Small intestine (tissue), 7 donors: ENCODE measurements at regions not wholly inside any gene's neighbourhood (a gene's known extent, or its start where the extent isn't known, plus 50 kb on each side); places are given as distances from the start of the nearest gene placed in this dataset.
"Not testable (repeated sequence)": the region's sequence is repeated elsewhere in the genome, so short reads cannot be mapped to it uniquely, and the experiment has no call there.

Experiments
- DNase-seq, 2 donors: peaks; one replicate each; pipeline versions ENCODE4 v3.0.0 to v3.0.0-alpha.2; 2013
- FAIRE-seq: peaks from 2 replicates; lab custom pipeline; 2012; peaks lifted over from hg19 to GRCh38; lab: Jason Lieb, UNC
- H3K27ac ChIP-seq, 3 donors: one replicate each; pipeline ENCODE4 v1.5.1; 2013; ENCODE audit warnings: low read length in 2 of 3, mild to moderate bottlenecking in 2 of 3, control low read depth in 1 of 3, inconsistent platforms in 1 of 3, low read depth in 1 of 3, moderate library complexity in 1 of 3
- H3K27me3 ChIP-seq, 3 donors: one replicate each; pipeline ENCODE4 v1.6.1; 2013; ENCODE audit warnings: low read length in 3 of 3, inconsistent platforms in 1 of 3; ENCODE audit not compliant: control insufficient read depth in 3 of 3, insufficient read depth in 3 of 3
- H3K36me3 ChIP-seq, 3 donors: one replicate each; pipeline ENCODE4 v1.6.1; 2013; ENCODE audit warnings: low read length in 3 of 3, inconsistent platforms in 1 of 3, low read depth in 1 of 3, mild to moderate bottlenecking in 1 of 3, moderate library complexity in 1 of 3; ENCODE audit not compliant: control insufficient read depth in 3 of 3, insufficient read depth in 2 of 3
- H3K4me1 ChIP-seq, 3 donors: one replicate each; pipeline ENCODE4 v1.6.1; 2013; ENCODE audit warnings: low read length in 2 of 3, inconsistent platforms in 1 of 3, low read depth in 1 of 3, mild to moderate bottlenecking in 1 of 3, moderate library complexity in 1 of 3; ENCODE audit not compliant: control insufficient read depth in 3 of 3, insufficient read depth in 2 of 3
- H3K4me3 ChIP-seq, 3 donors: one replicate each; pipeline ENCODE4 v1.5.1; 2013; ENCODE audit warnings: low read length in 3 of 3, control low read depth in 1 of 3, inconsistent platforms in 1 of 3, low read depth in 1 of 3, mild to moderate bottlenecking in 1 of 3, moderate library complexity in 1 of 3
- H3K9me3 ChIP-seq, 2 donors: one replicate each; pipeline ENCODE4 v1.6.1; 2013; ENCODE audit warnings: low read depth in 1 of 2, low read length in 1 of 2; ENCODE audit not compliant: control insufficient read depth in 2 of 2, insufficient read depth in 1 of 2
- WGBS, 3 donors: extraction: QIAGEN DNeasy Blood & Tissue Kit; methylation state at CpG; one replicate each; pipeline ENCODE4 v1.1.7; 2013; 5-methylcytosine and 5-hydroxymethylcytosine counted together
- donor health status: healthy with polysubstance abuse.
- donor health status: control.
- donor health status: control.
- donor health status: Bipolar disorder and iron deficiency.
- donor health status: healthy.

- Histone ChIP-seq H3K27me3 (peaks cover 0 to 21% (median 8%) of the 10 kb centered on the region in 3 donors), H3K36me3 (no peaks in the 10 kb centered on the region), H3K27ac (no peak overlapping the region), H3K4me3 (no peak overlapping the region), H3K9me3 (no peaks in the 10 kb centered on the region), H3K4me1 (no peaks in the 10 kb centered on the region)
- FAIRE-seq: no peak
- 66 to 72% (median 70%) methylated on average over 4 of the region's 4 CpGs for WGBS, 3 donors
- DNase-seq: no peak
Observed at GRCh38 chr15:83364501-83364900, 80.0 kb upstream of the BNC1 start.

DNA sequence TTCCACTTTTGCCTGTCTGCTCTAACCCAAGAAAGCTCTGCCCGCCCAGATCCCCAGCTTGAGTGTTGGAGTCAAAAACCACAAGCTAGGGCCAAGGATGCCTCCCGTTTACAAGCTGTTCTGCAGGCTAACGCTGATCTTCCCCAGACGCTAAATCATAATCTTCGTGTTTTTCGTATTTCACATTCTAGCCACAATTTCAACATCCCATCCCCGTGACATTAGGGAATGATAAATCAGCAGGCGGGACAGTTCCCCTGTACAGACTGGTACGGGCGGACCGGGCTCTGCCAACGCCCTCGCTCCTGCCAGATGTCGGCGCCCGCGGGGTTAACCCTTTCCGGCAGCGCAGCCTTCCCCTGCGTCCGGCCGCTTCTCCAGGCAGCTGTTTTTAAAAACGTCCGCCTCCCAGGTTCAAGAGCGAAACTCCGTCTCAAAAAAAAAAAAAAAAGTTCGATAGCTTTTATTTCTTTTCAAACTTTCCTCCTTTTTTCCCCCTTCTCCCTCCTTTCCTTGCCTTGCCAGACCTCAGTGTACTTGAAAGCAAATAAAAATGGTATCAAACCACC is 81.0 kb upstream of the BNC1 start:
- Histone ChIP-seq H3K27ac (no peak overlapping the region), H3K36me3 (no peaks in the 10 kb centered on the region), H3K4me3 (peak overlapping the region in 1 of 3 donors; percentile 24), H3K9me3 (no peaks in the 10 kb centered on the region), H3K27me3 (peaks cover 0 to 21% (median 8%) of the 10 kb centered on the region in 3 donors), H3K4me1 (no peaks in the 10 kb centered on the region)
- WGBS, 3 donors: 2 to 4% (median 2%) methylated on average over 27 of the region's 27 CpGs
- FAIRE-seq (no peak), DNase-seq (peak in 1 of 2 donors; percentile 4)

- no peaks in the 10 kb centered on the region for H3K9me3 ChIP-seq
- DNase-seq: no peak
- no peaks in the 10 kb centered on the region for H3K36me3 ChIP-seq
- peaks cover 0 to 20% (median 16%) of the 10 kb centered on the region in 3 donors for H3K27me3 ChIP-seq
- H3K4me1 ChIP-seq: no peaks in the 10 kb centered on the region
- no peak overlapping the region for H3K4me3 ChIP-seq
- no peak overlapping the region for H3K27ac ChIP-seq
- 16 to 30% (median 16%) methylated on average over 9 of the region's 9 CpGs for WGBS, 3 donors
- FAIRE-seq: no peak
Observed at GRCh38 chr15:83372434-83372891, 74.7 kb upstream of the SH3GL3 start.

DNA sequence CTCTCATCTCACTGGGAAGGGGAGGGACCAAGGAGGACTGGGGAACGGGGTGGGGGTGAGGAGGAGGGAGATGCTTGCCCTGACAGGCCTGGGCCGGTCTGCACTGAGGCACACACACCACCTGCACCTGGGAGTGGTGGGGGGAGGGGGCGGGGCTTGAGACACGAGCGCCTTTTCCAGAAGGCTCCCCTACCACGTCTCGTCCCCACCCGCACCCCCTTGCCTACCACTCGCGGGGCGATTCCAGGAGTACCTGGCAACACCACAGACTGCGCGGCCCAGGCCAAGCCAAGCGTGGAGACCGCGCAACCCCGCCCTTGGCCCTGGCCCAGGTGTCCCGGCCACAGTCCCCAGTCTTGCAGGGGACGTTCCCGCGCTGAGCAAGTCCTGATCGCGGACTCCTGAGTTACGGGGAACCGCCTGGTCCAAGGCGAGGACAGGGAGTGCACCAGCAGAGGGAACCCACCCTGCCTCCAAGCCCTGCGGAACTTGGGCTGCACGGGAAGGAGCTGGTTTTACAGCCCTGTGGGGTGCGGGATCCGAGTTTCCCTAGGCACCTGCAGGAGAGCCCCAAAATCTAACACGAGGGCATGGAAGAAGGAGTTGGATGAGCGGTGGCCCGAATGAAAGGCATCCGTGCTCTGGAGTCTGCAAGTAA is 68.1 kb upstream of the SH3GL3 start:
- FAIRE-seq (no peak), DNase-seq (no peak)
- 6 to 7% (median 7%) methylated on average over 28 to 34 of the region's 34 CpGs for WGBS, 3 donors
- Histone ChIP-seq H3K4me3 (no peak overlapping the region), H3K9me3 (no peaks in the 10 kb centered on the region), H3K27me3 (peaks cover 0 to 27% (median 27%) of the 10 kb centered on the region in 3 donors), H3K27ac (no peak overlapping the region), H3K36me3 (no peaks in the 10 kb centered on the region), H3K4me1 (no peaks in the 10 kb centered on the region)

GRCh38 chr15:83379579-83379959 is 67.6 kb upstream of the SH3GL3 start:
- no peak for FAIRE-seq
- WGBS, 3 donors: 29 to 32% (median 30%) methylated on average over 17 to 19 of the region's 19 CpGs
- DNase-seq: no peak
- Histone ChIP-seq H3K9me3 (no peaks in the 10 kb centered on the region), H3K4me1 (no peaks in the 10 kb centered on the region), H3K27me3 (peaks cover 0 to 27% (median 27%) of the 10 kb centered on the region in 3 donors), H3K36me3 (no peaks in the 10 kb centered on the region), H3K4me3 (no peak overlapping the region), H3K27ac (no peak overlapping the region)

DNA sequence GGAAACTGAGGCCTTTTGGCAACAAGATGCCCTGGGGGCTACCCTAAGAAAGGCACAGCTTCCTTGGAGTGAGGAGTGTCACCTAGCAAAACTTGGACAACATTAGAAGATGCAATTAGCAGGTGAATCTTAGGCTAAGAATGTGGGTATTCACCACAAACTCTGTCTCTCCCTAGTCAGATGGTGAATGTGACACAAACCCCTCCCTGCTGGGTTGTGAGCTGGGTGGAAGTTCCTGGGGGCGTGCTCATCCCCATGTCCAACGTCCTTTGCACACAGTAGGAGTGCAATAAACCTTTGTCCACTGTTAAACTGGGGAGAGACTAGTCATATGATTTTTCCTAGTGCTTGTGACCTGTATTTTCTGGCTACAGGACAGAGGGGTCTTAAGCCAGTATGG is 67.1 kb upstream of the SH3GL3 start:
- no peak for FAIRE-seq
- H3K27ac ChIP-seq: no peak overlapping the region
- 11 to 45% (median 25%) methylated on average over 2 of the region's 2 CpGs for WGBS, 3 donors

DNA sequence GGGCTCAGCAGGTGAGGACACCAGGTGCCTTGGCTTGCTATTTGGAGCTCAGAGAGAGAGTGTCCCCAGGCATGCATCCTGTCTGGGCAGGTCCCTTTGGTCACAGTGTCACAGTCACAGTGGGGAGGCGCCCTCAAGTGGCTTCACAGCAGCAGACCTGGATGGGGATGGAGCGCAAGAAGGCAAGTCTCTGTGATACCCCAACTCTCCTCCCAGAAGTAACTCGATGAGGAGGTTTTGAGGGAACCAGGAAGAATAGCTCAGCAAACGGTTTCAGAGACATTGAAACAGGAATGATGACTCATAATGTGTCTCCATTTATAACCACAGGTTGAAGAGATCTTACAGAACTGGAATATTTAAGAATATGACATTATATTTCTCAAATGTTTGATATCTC is 66.5 kb upstream of the SH3GL3 start:
- H3K36me3 ChIP-seq: no peaks in the 10 kb centered on the region
- H3K27me3 ChIP-seq: peaks cover 0 to 27% (median 27%) of the 10 kb centered on the region in 3 donors
- peak; percentile 9 to 18 for DNase-seq
- H3K27ac ChIP-seq: no peak overlapping the region
- no peak for FAIRE-seq
- WGBS, 3 donors: 13 to 35% (median 23%) methylated on average over 4 of the region's 4 CpGs
- no peaks in the 10 kb centered on the region for H3K9me3 ChIP-seq
- H3K4me1 ChIP-seq: no peaks in the 10 kb centered on the region
- no peak overlapping the region for H3K4me3 ChIP-seq

More for the DNA sequence above, 67.1 kb upstream of the SH3GL3 start:
- no peaks in the 10 kb centered on the region for H3K9me3 ChIP-seq
- H3K36me3 ChIP-seq: no peaks in the 10 kb centered on the region
- no peaks in the 10 kb centered on the region for H3K4me1 ChIP-seq
- H3K4me3 ChIP-seq: no peak overlapping the region
- H3K27me3 ChIP-seq: peaks cover 0 to 27% (median 27%) of the 10 kb centered on the region in 3 donors
- DNase-seq: no peak

DNA sequence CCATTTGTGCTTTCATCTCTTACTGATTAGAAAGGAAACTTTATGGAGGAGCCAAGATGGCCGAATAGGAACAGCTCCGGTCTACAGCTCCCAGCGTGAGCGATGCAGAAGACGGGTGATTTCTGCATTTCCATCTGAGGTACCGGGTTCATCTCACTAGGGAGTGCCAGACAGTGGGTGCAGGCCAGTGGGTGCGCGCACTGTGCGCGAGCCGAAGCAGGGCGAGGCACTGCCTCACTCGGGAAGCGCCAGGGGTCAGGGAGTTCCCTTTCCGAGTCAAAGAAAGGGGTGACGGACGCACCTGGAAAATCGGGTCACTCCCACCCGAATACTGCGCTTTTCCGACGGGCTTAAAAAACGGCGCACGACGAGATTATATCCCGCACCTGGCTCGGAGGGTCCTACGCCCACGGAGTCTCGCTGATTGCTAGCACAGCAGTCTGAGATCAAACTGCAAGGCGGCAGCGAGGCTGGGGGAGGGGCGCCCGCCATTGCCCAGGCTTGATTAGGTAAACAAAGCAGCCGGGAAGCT is 63.5 kb upstream of the SH3GL3 start:
- not testable (repeated sequence) for H3K9me3 ChIP-seq, DNase-seq, H3K27ac ChIP-seq, H3K36me3 ChIP-seq, H3K4me1 ChIP-seq, FAIRE-seq, H3K4me3 ChIP-seq
- H3K27me3 ChIP-seq: peaks cover 0 to 20% (median 15%) of the 10 kb centered on the region in 3 donors
- 82 to 89% (median 88%) methylated on average over 26 to 30 of the region's 36 CpGs for WGBS, 3 donors
